ENCODE measurements at regions not wholly inside any gene's neighbourhood (a gene's known extent, or its start where the extent isn't known, plus 50 kb on each side); places are given as distances from the start of the nearest gene placed in this dataset.

DNA sequence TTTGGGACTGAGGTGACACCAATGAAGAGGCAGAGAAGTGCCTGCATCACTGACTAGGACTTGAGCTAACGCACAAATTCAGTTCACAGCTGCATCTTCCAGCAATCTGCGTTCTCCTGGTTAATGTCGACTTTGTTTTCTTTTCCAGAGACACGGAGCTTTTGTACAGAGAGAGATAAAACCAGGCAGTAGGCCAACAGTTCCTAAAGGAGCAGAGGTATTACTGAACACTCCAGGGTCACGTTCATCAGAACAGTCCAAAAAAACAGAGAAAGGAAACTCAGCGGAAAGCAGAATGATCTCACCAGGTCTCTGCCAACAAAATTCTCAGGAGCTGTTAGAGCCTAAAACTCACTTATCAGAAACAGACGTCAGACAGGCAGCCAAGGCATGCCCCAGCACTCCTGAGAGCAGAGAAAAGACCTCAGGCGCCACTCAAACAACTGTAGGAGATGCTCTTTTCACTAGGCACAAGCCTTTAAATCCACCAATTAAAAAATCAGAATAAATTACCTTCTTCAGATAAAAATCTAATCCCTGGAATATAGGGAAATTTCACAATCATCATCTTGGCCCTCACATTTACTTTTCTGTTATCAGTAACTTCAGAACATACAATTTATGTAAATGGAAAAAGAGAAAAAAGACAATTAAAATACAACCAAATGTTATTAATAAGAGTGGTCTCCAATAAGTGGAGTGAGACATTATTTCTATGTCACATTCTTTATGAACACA lies 95.9 kb upstream of the SPTBN1 start:
- H3K4me1 ChIP-seq (ENCODE audit: insufficient read depth, low read length) = no peaks in the 10 kb centered on the region
- H3K4me3 ChIP-seq (ENCODE audit: low read length) = no peak overlapping the region
- H3K9me3 ChIP-seq (ENCODE audit: low read length) = no peaks in the 10 kb centered on the region
- H3K27me3 ChIP-seq (ENCODE audit: insufficient read depth, low read length) = no peaks in the 10 kb centered on the region
- H2AFZ ChIP-seq (ENCODE audit: low read depth, low read length) = peak overlapping the region; percentile 67
- H3K36me3 ChIP-seq (ENCODE audit: insufficient read depth, low read length) = no peaks in the 10 kb centered on the region

DNA sequence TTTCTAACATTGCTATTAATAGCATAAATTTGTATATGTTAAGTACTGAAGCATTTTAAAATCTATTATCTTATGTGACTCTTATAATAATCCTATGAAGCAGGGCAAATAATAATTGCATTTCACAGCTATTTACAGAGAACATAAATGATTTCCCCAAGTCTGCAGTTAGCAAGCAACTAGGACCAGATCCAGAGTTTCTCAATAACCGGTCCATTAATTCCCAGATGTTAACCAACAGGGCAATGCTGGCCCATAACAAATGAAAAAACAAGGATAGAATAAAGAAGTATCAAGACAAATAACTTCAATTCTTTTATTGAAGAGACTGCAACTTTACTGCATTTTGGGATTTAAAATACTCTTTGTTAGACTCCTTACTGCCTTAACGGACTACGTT lies 91.7 kb upstream of the SPTBN1 start:
- Histone ChIP-seq H2AFZ (ENCODE audit: low read depth, low read length) (no peak overlapping the region), H3K4me1 (ENCODE audit: insufficient read depth, low read length) (no peaks in the 10 kb centered on the region), H3K4me3 (ENCODE audit: low read length) (no peak overlapping the region), H3K36me3 (ENCODE audit: insufficient read depth, low read length) (no peaks in the 10 kb centered on the region), H3K27me3 (ENCODE audit: insufficient read depth, low read length) (no peaks in the 10 kb centered on the region), H3K9me3 (ENCODE audit: low read length) (peaks cover 6% of the 10 kb centered on the region)

DNA sequence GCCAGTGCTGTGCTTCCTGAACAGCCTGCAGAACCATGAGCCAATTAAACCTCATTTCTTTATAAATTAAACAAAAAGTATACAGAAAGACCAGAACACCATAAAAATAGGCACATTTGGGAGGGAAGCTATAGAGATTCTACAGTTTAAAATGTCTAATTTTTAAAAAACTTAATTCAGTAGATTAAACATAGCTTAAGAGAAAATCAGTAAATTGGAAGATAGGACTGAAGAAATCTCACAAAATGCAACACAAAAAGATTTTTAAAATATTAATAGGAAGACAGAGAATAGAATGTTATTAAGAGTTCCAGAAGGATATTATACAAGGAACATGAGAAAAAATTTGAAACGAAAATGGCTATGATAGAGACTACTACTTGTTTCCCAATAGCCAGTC lies 90.5 kb upstream of the SPTBN1 start:
- peaks cover 6% of the 10 kb centered on the region for H3K9me3 ChIP-seq (ENCODE audit: low read length)
- peaks cover 4% of the 10 kb centered on the region for H3K4me1 ChIP-seq (ENCODE audit: insufficient read depth, low read length)
- H3K4me3 ChIP-seq (ENCODE audit: low read length) = no peak overlapping the region
- H3K27me3 ChIP-seq (ENCODE audit: insufficient read depth, low read length) = no peaks in the 10 kb centered on the region
- H3K36me3 ChIP-seq (ENCODE audit: insufficient read depth, low read length) = no peaks in the 10 kb centered on the region
- H2AFZ ChIP-seq (ENCODE audit: low read depth, low read length) = no peak overlapping the region

DNA sequence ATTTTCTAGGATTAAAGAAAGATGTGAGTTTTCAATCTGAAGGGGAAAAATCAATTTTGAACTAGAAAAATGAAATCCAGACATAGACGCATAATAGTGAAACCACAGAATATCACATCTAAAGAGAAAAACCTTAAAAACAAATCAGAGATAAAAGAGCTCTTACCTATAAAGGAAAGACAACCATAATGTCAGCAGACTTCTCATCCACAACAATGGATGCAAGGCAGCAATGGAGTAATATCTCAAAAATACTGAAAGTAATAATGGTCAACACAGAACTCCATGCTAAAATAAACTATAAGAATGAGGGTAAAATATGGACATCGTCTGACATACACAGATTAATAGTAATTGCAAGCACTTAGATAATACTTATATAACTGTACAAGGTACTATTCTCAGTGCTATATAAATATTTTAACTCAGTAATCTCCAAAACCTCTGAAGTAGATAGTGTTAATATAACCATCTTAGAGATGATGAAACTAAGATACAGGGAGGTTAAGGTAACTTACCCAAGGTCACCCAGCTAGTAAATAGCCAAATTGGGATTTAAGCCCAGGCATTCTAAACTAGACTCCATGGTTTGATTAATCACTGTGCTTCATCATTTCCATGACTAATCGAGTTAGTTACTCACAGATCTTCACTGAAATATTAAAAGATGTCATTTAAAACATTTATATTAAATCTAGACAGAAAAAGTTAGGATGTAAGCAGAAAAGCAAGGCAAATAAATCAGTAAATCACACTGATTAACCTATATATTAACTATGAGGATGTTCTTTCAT lies 89.4 kb upstream of the SPTBN1 start:
- H3K27me3 ChIP-seq (ENCODE audit: insufficient read depth, low read length) = no peaks in the 10 kb centered on the region
- no peak overlapping the region for H2AFZ ChIP-seq (ENCODE audit: low read depth, low read length)
- H3K4me3 ChIP-seq (ENCODE audit: low read length) = no peak overlapping the region
- H3K9me3 ChIP-seq (ENCODE audit: low read length) = peaks cover 6% of the 10 kb centered on the region
- H3K4me1 ChIP-seq (ENCODE audit: insufficient read depth, low read length) = peaks cover 13% of the 10 kb centered on the region
- H3K36me3 ChIP-seq (ENCODE audit: insufficient read depth, low read length) = no peaks in the 10 kb centered on the region

DNA sequence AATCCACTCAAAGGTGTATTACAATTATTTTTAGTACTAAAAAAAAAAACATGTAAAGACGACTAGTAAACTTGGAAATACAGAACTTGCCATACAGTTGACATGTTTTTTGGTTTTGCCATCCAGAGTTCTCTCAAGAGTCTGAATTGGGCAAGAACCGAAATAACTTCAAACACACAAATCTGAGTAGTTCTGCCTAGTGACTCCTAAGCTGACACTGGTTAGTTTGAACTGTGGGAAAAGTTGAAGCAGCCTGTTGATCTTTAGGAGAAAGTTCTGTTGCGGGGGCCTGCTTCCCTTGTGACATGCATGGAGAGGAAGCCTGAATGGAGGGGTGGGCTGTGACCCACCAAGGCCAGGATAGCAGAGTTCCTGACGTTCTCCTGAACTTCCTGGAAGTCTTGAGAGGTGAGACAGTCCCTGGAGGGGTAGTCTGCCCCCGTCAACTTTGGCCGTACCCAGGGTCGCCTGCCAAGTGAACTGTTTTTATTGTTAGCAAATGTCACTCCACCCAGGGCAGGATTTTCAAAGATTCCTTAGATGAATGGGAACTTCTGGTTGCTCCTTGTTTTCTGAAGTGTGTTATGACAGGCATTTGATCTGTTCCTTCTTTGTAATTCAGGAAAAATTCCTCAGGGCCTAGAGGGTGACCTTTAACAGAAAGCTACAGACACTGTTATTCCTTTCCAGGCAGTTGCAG lies 85.6 kb upstream of the SPTBN1 start:
- Histone ChIP-seq H3K9me3 (ENCODE audit: low read length) (peaks cover 6% of the 10 kb centered on the region), H2AFZ (ENCODE audit: low read depth, low read length) (no peak overlapping the region), H3K4me3 (ENCODE audit: low read length) (no peak overlapping the region), H3K27me3 (ENCODE audit: insufficient read depth, low read length) (no peaks in the 10 kb centered on the region), H3K4me1 (ENCODE audit: insufficient read depth, low read length) (peaks cover 15% of the 10 kb centered on the region), H3K36me3 (ENCODE audit: insufficient read depth, low read length) (no peaks in the 10 kb centered on the region)

DNA sequence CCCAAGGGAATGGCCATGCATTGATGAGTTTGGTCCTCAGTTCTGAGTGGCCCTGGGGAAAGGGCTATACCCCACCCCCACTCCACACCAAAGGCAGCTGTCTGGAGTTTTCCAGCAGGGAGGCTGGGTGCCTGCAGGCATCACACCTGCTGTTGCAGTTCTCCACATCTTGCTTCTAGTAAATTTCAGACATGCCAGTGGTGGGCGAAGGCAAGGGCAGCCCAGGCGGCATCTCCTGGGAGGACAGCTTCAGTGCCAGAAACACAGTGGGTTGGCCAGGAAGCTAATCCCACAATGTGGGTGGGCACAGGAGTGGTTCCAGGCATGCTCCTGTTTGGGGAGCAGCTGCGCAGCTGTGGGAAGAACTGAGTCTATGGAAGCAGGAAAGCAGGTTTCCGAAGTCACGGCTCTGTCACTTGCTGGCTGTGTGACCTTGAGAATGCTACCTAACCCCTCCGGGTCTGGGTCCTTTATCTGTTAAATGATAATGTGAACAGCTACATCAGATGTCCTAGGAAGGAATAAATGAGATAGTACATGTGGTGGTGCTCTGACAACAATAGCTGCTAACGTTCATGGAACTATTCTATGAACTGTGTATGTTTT lies 84.6 kb upstream of the SPTBN1 start:
- H3K9me3 ChIP-seq (ENCODE audit: low read length) = peaks cover 6% of the 10 kb centered on the region
- H2AFZ ChIP-seq (ENCODE audit: low read depth, low read length) = no peak overlapping the region
- H3K27me3 ChIP-seq (ENCODE audit: insufficient read depth, low read length) = no peaks in the 10 kb centered on the region
- no peak overlapping the region for H3K4me3 ChIP-seq (ENCODE audit: low read length)
- no peaks in the 10 kb centered on the region for H3K36me3 ChIP-seq (ENCODE audit: insufficient read depth, low read length)
- H3K4me1 ChIP-seq (ENCODE audit: insufficient read depth, low read length) = peaks cover 15% of the 10 kb centered on the region

DNA sequence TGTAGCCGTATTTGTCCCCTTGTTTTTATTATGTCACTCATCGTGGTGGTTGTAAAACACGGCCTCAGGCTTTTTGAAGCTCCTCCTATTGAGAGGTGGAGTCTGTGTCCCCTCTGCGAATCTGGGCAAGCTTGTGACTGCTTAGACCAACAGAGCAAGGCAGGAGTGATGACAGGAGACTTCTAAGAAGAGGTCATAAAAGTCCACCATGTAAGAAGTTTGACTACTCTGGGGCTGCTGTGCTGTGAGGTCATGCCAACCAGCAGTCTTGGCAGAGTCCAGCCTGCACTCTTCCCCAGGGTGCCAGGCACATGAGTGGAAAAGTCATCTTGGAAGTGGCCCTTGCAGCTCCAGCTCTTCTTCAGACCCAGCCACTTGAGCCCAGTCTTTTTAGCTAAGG lies 83.8 kb upstream of the SPTBN1 start:
- no peaks in the 10 kb centered on the region for H3K36me3 ChIP-seq (ENCODE audit: insufficient read depth, low read length)
- no peak overlapping the region for H2AFZ ChIP-seq (ENCODE audit: low read depth, low read length)
- peaks cover 6% of the 10 kb centered on the region for H3K9me3 ChIP-seq (ENCODE audit: low read length)
- no peaks in the 10 kb centered on the region for H3K27me3 ChIP-seq (ENCODE audit: insufficient read depth, low read length)
- H3K4me3 ChIP-seq (ENCODE audit: low read length) = no peak overlapping the region
- H3K4me1 ChIP-seq (ENCODE audit: insufficient read depth, low read length) = peaks cover 15% of the 10 kb centered on the region

DNA sequence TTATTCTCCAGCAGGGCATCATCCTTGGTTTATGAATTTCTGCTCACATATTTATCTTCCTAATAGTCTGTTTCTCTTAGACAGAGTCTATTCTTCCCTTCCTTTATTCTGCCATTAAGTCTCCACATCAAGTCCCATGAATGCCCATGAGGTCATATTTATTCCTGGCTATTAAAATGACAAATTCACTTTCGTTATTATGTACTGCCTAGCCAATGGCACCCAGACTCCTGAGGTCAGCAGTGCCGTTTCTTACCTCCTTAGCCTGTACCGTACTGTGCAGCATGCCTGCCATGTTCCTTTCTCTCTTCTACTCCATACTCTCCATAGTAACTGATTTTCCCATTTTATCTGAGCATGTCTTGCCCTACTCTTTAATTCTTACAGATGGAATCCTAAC lies 82.3 kb upstream of the SPTBN1 start:
- no peaks in the 10 kb centered on the region for H3K27me3 ChIP-seq (ENCODE audit: insufficient read depth, low read length)
- peaks cover 3% of the 10 kb centered on the region for H3K9me3 ChIP-seq (ENCODE audit: low read length)
- no peak overlapping the region for H3K4me3 ChIP-seq (ENCODE audit: low read length)
- no peaks in the 10 kb centered on the region for H3K36me3 ChIP-seq (ENCODE audit: insufficient read depth, low read length)
- H2AFZ ChIP-seq (ENCODE audit: low read depth, low read length) = no peak overlapping the region
- H3K4me1 ChIP-seq (ENCODE audit: insufficient read depth, low read length) = peaks cover 19% of the 10 kb centered on the region

DNA sequence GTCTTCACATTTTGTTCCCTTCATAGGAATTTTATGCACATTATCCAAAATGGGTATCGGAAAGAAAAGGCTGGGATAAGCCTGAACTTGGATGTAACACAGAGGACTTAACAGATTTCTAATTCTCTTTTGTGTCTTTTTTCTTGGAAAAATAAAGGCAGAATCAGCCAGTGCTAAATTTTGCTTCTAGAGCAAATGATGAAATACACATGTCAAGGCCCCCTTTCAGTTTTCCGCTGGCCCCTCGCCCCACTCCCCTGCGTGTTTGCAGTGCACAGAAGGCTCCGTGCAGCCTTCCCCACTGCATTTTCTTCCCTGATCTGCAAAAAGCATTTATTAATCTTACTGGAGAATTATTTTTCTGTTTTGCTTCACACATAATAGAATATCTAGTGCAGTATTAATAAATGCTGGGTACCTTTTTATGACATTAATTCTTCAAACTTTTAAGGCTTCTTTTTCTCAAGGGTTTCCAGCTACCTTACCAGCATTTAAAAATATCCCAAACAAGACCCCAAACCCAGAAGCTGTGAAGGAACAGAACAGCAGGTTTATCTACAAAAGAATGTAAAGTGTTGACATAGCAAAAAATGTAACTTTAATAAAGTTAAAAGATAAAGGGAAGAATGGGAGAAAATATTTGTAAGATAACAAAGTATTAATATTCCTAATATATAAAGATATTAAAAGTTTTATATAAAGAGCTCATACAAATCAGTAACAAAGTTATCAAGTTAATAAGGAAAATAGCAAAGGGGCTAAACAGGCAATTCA lies 81.3 kb upstream of the SPTBN1 start:
- Histone ChIP-seq H3K4me3 (ENCODE audit: low read length) (no peak overlapping the region), H3K36me3 (ENCODE audit: insufficient read depth, low read length) (no peaks in the 10 kb centered on the region), H3K4me1 (ENCODE audit: insufficient read depth, low read length) (peaks cover 20% of the 10 kb centered on the region), H3K27me3 (ENCODE audit: insufficient read depth, low read length) (no peaks in the 10 kb centered on the region), H2AFZ (ENCODE audit: low read depth, low read length) (no peak overlapping the region), H3K9me3 (ENCODE audit: low read length) (no peaks in the 10 kb centered on the region)

DNA sequence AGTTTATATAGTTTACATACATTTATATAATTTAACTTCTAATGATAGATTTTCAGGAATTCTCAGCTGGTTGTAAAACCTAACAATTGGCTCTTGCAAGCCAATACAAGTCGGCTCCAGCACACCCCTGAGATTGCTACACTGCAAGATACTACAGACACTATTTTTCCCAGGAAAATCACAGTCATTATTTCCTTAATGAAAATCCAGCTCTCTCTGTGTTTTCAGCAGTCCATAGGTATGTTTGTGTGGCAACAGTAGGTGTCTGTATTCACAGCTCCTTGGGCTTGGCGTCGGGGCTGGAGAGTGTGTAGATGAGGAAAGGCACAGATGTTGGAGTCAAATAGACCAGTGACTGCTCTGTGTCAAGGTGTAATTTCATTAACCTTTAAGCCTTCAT lies 78.7 kb upstream of the SPTBN1 start:
- H3K27me3 ChIP-seq (ENCODE audit: insufficient read depth, low read length) = no peaks in the 10 kb centered on the region
- peaks cover 28% of the 10 kb centered on the region for H3K4me1 ChIP-seq (ENCODE audit: insufficient read depth, low read length)
- H2AFZ ChIP-seq (ENCODE audit: low read depth, low read length) = no peak overlapping the region
- no peak overlapping the region for H3K4me3 ChIP-seq (ENCODE audit: low read length)
- no peaks in the 10 kb centered on the region for H3K36me3 ChIP-seq (ENCODE audit: insufficient read depth, low read length)
- no peaks in the 10 kb centered on the region for H3K9me3 ChIP-seq (ENCODE audit: low read length)

DNA sequence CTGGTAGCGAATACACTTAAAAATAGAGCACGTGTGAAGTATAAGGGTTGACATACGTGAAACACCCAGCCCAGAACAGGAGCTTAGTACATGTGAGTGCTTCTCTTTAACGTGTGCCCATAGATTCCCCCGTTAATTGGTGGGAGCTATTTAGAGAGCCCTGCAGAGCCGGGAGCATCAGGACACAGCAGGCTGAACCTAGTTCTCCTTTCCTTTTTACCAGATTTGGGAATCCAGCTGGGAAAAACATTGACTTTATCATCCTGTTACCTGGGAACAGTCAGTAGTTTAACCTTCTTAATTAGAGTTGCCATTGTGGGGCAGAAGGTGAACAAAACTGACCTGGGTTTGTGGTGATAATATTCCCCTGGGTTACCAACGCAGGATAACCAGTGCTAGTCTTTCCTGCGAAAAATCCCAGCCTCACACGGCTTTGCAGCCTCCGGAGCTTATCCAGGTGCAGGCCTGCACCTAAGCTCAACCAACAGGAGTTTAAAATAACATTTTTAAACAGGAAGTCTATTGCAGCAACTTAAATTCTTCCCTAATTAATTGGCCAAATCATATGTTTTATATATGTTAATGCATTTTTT lies 78.1 kb upstream of the SPTBN1 start:
- no peak overlapping the region for H3K4me3 ChIP-seq (ENCODE audit: low read length)
- no peak overlapping the region for H2AFZ ChIP-seq (ENCODE audit: low read depth, low read length)
- H3K4me1 ChIP-seq (ENCODE audit: insufficient read depth, low read length) = peaks cover 28% of the 10 kb centered on the region
- no peaks in the 10 kb centered on the region for H3K36me3 ChIP-seq (ENCODE audit: insufficient read depth, low read length)
- H3K27me3 ChIP-seq (ENCODE audit: insufficient read depth, low read length) = no peaks in the 10 kb centered on the region
- no peaks in the 10 kb centered on the region for H3K9me3 ChIP-seq (ENCODE audit: low read length)

DNA sequence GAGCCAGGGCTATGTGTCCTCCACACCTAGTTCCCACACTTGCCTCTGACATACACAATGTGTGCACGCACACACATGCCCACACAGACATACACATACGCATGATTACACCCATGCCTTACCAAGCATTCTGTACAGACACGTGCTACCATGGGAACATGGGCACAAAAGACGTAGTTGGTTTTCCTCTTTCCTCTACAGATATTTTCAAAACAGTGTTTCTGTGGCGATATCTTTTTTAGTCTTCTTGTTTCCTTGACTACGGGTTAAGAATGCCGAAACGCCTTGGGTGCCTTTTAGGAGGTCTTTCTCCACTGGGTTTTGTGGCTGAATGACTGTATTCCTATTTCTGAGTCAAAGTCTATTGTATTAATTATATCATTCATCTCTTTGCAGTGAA lies 75.5 kb upstream of the SPTBN1 start:
- H2AFZ ChIP-seq (ENCODE audit: low read depth, low read length) = no peak overlapping the region
- H3K4me1 ChIP-seq (ENCODE audit: insufficient read depth, low read length) = peaks cover 31% of the 10 kb centered on the region
- no peaks in the 10 kb centered on the region for H3K27me3 ChIP-seq (ENCODE audit: insufficient read depth, low read length)
- no peaks in the 10 kb centered on the region for H3K9me3 ChIP-seq (ENCODE audit: low read length)
- H3K4me3 ChIP-seq (ENCODE audit: low read length) = no peak overlapping the region
- no peaks in the 10 kb centered on the region for H3K36me3 ChIP-seq (ENCODE audit: insufficient read depth, low read length)

All from neuron (in vitro differentiated cells).